ENCODE measurements at regions not wholly inside any gene's neighbourhood (a gene's known extent, or its start where the extent isn't known, plus 50 kb on each side); places are given as distances from the start of the nearest gene placed in this dataset.

GRCh38 chr5:51131266-51131665 is 252.0 kb upstream of the ISL1 start:
- no peak for DNase-seq (ENCODE audit: low read depth, low spot score)
- no peak for TF ChIP-seq CTCF (IDR thresholded peaks at IDR 0.05; ENCODE audit: insufficient read depth, low read length, missing control alignments)
- CTCF ChIA-PET = no interaction called here
- POLR2A ChIA-PET = no interaction called here
- H3K4me3 ChIP-seq (ENCODE audit: low read depth, low read length) = no peak overlapping the region

GRCh38 chr5:51138164-51138563 is 245.1 kb upstream of the ISL1 start:
- ChIA-PET CTCF (no interaction called here), POLR2A (no interaction called here)
- DNase-seq (ENCODE audit: low read depth, low spot score) = no peak
- TF ChIP-seq CTCF (IDR thresholded peaks at IDR 0.05; ENCODE audit: insufficient read depth, low read length, missing control alignments) = no peak
- H3K4me3 ChIP-seq (ENCODE audit: low read depth, low read length) = no peak overlapping the region

- ChIA-PET POLR2A (no interaction called here), CTCF (no interaction called here)
- TF ChIP-seq CTCF (IDR thresholded peaks at IDR 0.05; ENCODE audit: insufficient read depth, low read length, missing control alignments) = no peak
- DNase-seq (ENCODE audit: low read depth, low spot score) = no peak
- no peak overlapping the region for H3K4me3 ChIP-seq (ENCODE audit: low read depth, low read length)
Measured at GRCh38 chr5:51148437-51148836, 234.8 kb upstream of the ISL1 start.

- CTCF ChIA-PET = no interaction called here
- H3K4me3 ChIP-seq (ENCODE audit: low read depth, low read length) = no peak overlapping the region
- DNase-seq (ENCODE audit: low read depth, low spot score) = no peak
- POLR2A ChIA-PET = no interaction called here
- TF ChIP-seq CTCF (IDR thresholded peaks at IDR 0.05; ENCODE audit: insufficient read depth, low read length, missing control alignments) = no peak
Measured at GRCh38 chr5:51156222-51156621, 227.0 kb upstream of the ISL1 start.

- ChIA-PET POLR2A (no interaction called here), CTCF (no interaction called here)
- TF ChIP-seq CTCF (IDR thresholded peaks at IDR 0.05; ENCODE audit: insufficient read depth, low read length, missing control alignments) = no peak
- H3K4me3 ChIP-seq (ENCODE audit: low read depth, low read length) = no peak overlapping the region
- DNase-seq (ENCODE audit: low read depth, low spot score) = no peak
Measured at GRCh38 chr5:51156838-51157237, 226.4 kb upstream of the ISL1 start.

GRCh38 chr5:51159164-51159563 is 224.1 kb upstream of the ISL1 start:
- no peak overlapping the region for H3K4me3 ChIP-seq (ENCODE audit: low read depth, low read length)
- TF ChIP-seq CTCF (IDR thresholded peaks at IDR 0.05; ENCODE audit: insufficient read depth, low read length, missing control alignments) = no peak
- POLR2A ChIA-PET = no interaction called here
- DNase-seq (ENCODE audit: low read depth, low spot score) = no peak
- CTCF ChIA-PET = no interaction called here

Data from AG04449 (cell line).